Hepatocyte (in vitro differentiated cells): ENCODE measurements at regions not wholly inside any gene's neighbourhood (a gene's known extent, or its start where the extent isn't known, plus 50 kb on each side); places are given as distances from the start of the nearest gene placed in this dataset.

Experiments used
- DNase-seq: peaks from one replicate; pipeline ENCODE4 v3.0.0-alpha.2; 2016; ENCODE audit warnings: low spot score
- H2AFZ ChIP-seq: fragments of 200-600 bp; sonication (generic); 2 replicates; pipeline ENCODE4 v1.6.0; 2016; ENCODE audit warnings: antibody characterized with exemption, mild to moderate bottlenecking
- H3K27ac ChIP-seq: fragments of 200-600 bp; sonication (generic); 2 replicates; pipeline ENCODE4 v1.5.1; 2016; ENCODE audit warnings: mild to moderate bottlenecking
- H3K27me3 ChIP-seq: fragments of 200-600 bp; sonication (generic); 2 replicates; pipeline ENCODE4 v1.6.1; 2016
- H3K36me3 ChIP-seq: fragments of 200-600 bp; sonication (generic); replicated peaks from 2 replicates; pipeline ENCODE4 v1.5.1; 2016; ENCODE audit warnings: low read depth; ENCODE audit not compliant: insufficient read depth
- H3K4me1 ChIP-seq: fragments of 200-600 bp; sonication (generic); 2 replicates; pipeline ENCODE4 v1.5.1; 2016; ENCODE audit warnings: mild to moderate bottlenecking, moderate library complexity; ENCODE audit not compliant: insufficient read depth
- H3K4me2 ChIP-seq: fragments of 200-600 bp; sonication (generic); 2 replicates; pipeline ENCODE4 v1.6.0; 2016
- H3K4me3 ChIP-seq: fragments of 200-600 bp; sonication (generic); 2 replicates; pipeline ENCODE4 v1.5.1; 2016; ENCODE audit warnings: mild to moderate bottlenecking
- H3K79me2 ChIP-seq: fragments of 200-600 bp; sonication (generic); 2 replicates; pipeline ENCODE4 v1.6.0; 2017; ENCODE audit warnings: mild to moderate bottlenecking
- H3K9me2 ChIP-seq: fragments of 200-600 bp; sonication (generic); replicated peaks from 2 replicates; pipeline ENCODE4 v1.6.0; 2017; ENCODE audit warnings: mild to moderate bottlenecking; ENCODE audit not compliant: insufficient read depth
- H3K9me3 ChIP-seq: fragments of 200-600 bp; sonication (generic); 2 replicates; pipeline ENCODE4 v1.5.1; 2016; ENCODE audit warnings: low read depth, mild to moderate bottlenecking
- H4K20me1 ChIP-seq: fragments of 200-600 bp; sonication (generic); 2 replicates; pipeline ENCODE4 v1.6.0; 2016; ENCODE audit warnings: mild to moderate bottlenecking; ENCODE audit not compliant: insufficient read depth, poor library complexity, severe bottlenecking
- CTCF ChIP-seq: fragments of 200-600 bp; sonication (generic); IDR thresholded peaks from 2 replicates; pipeline ENCODE4 v1.5.1; 2016; ENCODE audit warnings: antibody characterized with exemption, mild to moderate bottlenecking; ENCODE audit not compliant: poor library complexity
- EZH2 ChIP-seq: fragments of 200-600 bp; sonication (generic); IDR thresholded peaks from 2 replicates; pipeline ENCODE4 v1.6.1; 2016; ENCODE audit warnings: antibody characterized with exemption, mild to moderate bottlenecking, borderline replicate concordance
- EZH2phosphoT487 ChIP-seq: fragments of 200-600 bp; sonication (generic); IDR thresholded peaks from one replicate; pipeline ENCODE4 v1.6.1; 2018; ENCODE audit warnings: antibody characterized with exemption, mild to moderate bottlenecking, low read depth, moderate library complexity; ENCODE audit not compliant: unreplicated experiment, severe bottlenecking
- WGBS: methylation state at CpG from one replicate; pipeline ENCODE4 v1.1.6; 2016; ENCODE audit warnings: low lambda C conversion rate; ENCODE audit errors: missing lambda C conversion rate; 5-methylcytosine and 5-hydroxymethylcytosine counted together

- Histone ChIP-seq H3K4me3 (no peak overlapping the region), H2AFZ (peak overlapping the region; percentile 4), H3K9me3 (no peaks in the 10 kb centered on the region), H3K27ac (peak overlapping the region; percentile 50), H3K36me3 (no peaks in the 10 kb centered on the region), H3K27me3 (no peaks in the 10 kb centered on the region), H3K4me2 (peak overlapping the region; percentile 37), H3K79me2 (no peaks in the 10 kb centered on the region), H3K4me1 (peaks cover 28% of the 10 kb centered on the region), H4K20me1 (no peaks in the 10 kb centered on the region), H3K9me2 (no peaks in the 10 kb centered on the region)
- no peak for DNase-seq
- no peak for TF ChIP-seq EZH2phosphoT487
- no peak for TF ChIP-seq CTCF
- no peak for TF ChIP-seq EZH2
- 26% methylated on average over 8 of the region's 8 CpGs for WGBS
These were observed 132.2 kb downstream of the TLR5 start for GRCh38 chr1:223010582-223011504.

- Histone ChIP-seq H3K9me2 (no peaks in the 10 kb centered on the region), H3K36me3 (no peaks in the 10 kb centered on the region), H3K79me2 (no peaks in the 10 kb centered on the region), H3K4me1 (peaks cover 27% of the 10 kb centered on the region), H4K20me1 (no peaks in the 10 kb centered on the region), H3K27me3 (no peaks in the 10 kb centered on the region), H2AFZ (no peak overlapping the region), H3K27ac (peak overlapping the region; percentile 50), H3K4me3 (no peak overlapping the region), H3K9me3 (no peaks in the 10 kb centered on the region), H3K4me2 (peak overlapping the region; percentile 37)
- TF ChIP-seq EZH2phosphoT487 (no peak), CTCF (no peak), EZH2 (no peak)
- DNase-seq = no peak
- 73% methylated on average over 5 of the region's 5 CpGs for WGBS
These were observed 131.6 kb downstream of the TLR5 start for GRCh38 chr1:223011505-223011856.

GRCh38 chr1:223012176-223012788, 130.8 kb downstream of the TLR5 start:
- Histone ChIP-seq H3K4me1 (peaks cover 22% of the 10 kb centered on the region), H3K79me2 (no peaks in the 10 kb centered on the region), H3K27ac (no peak overlapping the region), H2AFZ (no peak overlapping the region), H3K4me2 (no peak overlapping the region), H3K4me3 (no peak overlapping the region), H3K36me3 (no peaks in the 10 kb centered on the region), H3K9me3 (no peaks in the 10 kb centered on the region), H4K20me1 (no peaks in the 10 kb centered on the region), H3K27me3 (no peaks in the 10 kb centered on the region), H3K9me2 (no peaks in the 10 kb centered on the region)
- no peak for TF ChIP-seq EZH2phosphoT487
- no peak for TF ChIP-seq CTCF
- no peak for TF ChIP-seq EZH2
- 99% methylated on average over 6 of the region's 6 CpGs for WGBS
- no peak for DNase-seq
